SK-N-SH treated with all-trans-retinoic acid at 6 μM for 48 hours (cell line): ENCODE measurements at regions not wholly inside any gene's neighbourhood (a gene's known extent, or its start where the extent isn't known, plus 50 kb on each side); places are given as distances from the start of the nearest gene placed in this dataset.

ENCODE experiments used
- ATAC-seq: fragments of 200-7000 bp; cut with Tn5 transposase; 3 replicates; pipeline ENCODE4 v1.9.1; 2020; ENCODE audit warnings: mild to moderate bottlenecking, moderate library complexity
- ARNTL ChIP-seq: fragments of 450-650 bp; formaldehyde crosslinking; IDR thresholded peaks from 2 replicates; pipeline ENCODE4 v1.5.0; 2020; ENCODE audit warnings: low read depth, mild to moderate bottlenecking, moderate library complexity, borderline replicate concordance
- BACH2 ChIP-seq: fragments of 250-450 bp; sonication (Bioruptor Pico); IDR thresholded peaks from 2 replicates; pipeline ENCODE4 v1.9.0; 2021; ENCODE audit warnings: mild to moderate bottlenecking, borderline replicate concordance
- CSDC2 ChIP-seq: fragments of 250-450 bp; sonication (Bioruptor Pico); IDR thresholded peaks from 2 replicates; pipeline ENCODE4 v1.5.0; 2020; ENCODE audit warnings: mild to moderate bottlenecking, moderate library complexity
- ESRRG ChIP-seq: fragments of 250-450 bp; sonication (Bioruptor Pico); IDR thresholded peaks from 2 replicates; pipeline ENCODE4 v1.6.1; 2021; ENCODE audit warnings: mild to moderate bottlenecking
- GLIS3 ChIP-seq: fragments of 250-450 bp; sonication (Bioruptor Pico); IDR thresholded peaks from 2 replicates; pipeline ENCODE4 v1.5.0; 2020; ENCODE audit warnings: mild to moderate bottlenecking, moderate library complexity
- ISL1 ChIP-seq: fragments of 250-450 bp; sonication (Bioruptor Pico); IDR thresholded peaks from 2 replicates; pipeline ENCODE4 v2.1.2; 2022; ENCODE audit warnings: mild to moderate bottlenecking, moderate library complexity
- OSR1 ChIP-seq: fragments of 250-450 bp; sonication (Bioruptor Pico); IDR thresholded peaks from 2 replicates; pipeline ENCODE4 v1.8.0; 2022; ENCODE audit warnings: moderate library complexity, mild to moderate bottlenecking, inconsistent platforms
- PPARA ChIP-seq: fragments of 250-450 bp; sonication (Bioruptor Pico); IDR thresholded peaks from 2 replicates; pipeline ENCODE4 v1.5.0; 2020; ENCODE audit warnings: mild to moderate bottlenecking, borderline replicate concordance
- RARB ChIP-seq: fragments of 250-450 bp; sonication (Bioruptor Pico); IDR thresholded peaks from 2 replicates; pipeline ENCODE4 v1.8.0; 2021; ENCODE audit warnings: mild to moderate bottlenecking, moderate library complexity
- SNAI2 ChIP-seq: fragments of 250-450 bp; sonication (Bioruptor Pico); IDR thresholded peaks from 2 replicates; pipeline ENCODE4 v1.5.0; 2020; ENCODE audit warnings: mild to moderate bottlenecking, moderate library complexity
- TCF4 ChIP-seq: fragments of 250-450 bp; sonication (Bioruptor Pico); IDR thresholded peaks from 2 replicates; pipeline ENCODE4 v1.8.0; 2021; ENCODE audit warnings: mild to moderate bottlenecking, moderate library complexity, borderline replicate concordance
- TOX ChIP-seq: fragments of 250-450 bp; sonication (Bioruptor Pico); IDR thresholded peaks from 2 replicates; pipeline ENCODE4 v1.8.0; 2021; ENCODE audit warnings: mild to moderate bottlenecking, moderate library complexity, borderline replicate concordance
- ZC3H10 ChIP-seq: fragments of 250-450 bp; sonication (Bioruptor Pico); IDR thresholded peaks from 2 replicates; pipeline ENCODE4 v1.5.1; 2021; ENCODE audit warnings: mild to moderate bottlenecking, moderate library complexity
- ZFP3 ChIP-seq: fragments of 250-450 bp; sonication (Bioruptor Pico); IDR thresholded peaks from 2 replicates; pipeline ENCODE4 v1.5.0; 2020; ENCODE audit warnings: mild to moderate bottlenecking, moderate library complexity
- ZNF565 ChIP-seq: fragments of 450-650 bp; formaldehyde crosslinking; conservative IDR thresholded peaks from 2 replicates; pipeline ENCODE4 v1.5.0; 2020; ENCODE audit warnings: low read depth, mild to moderate bottlenecking, moderate library complexity
- ZNF8 ChIP-seq: fragments of 450-650 bp; formaldehyde crosslinking; IDR thresholded peaks from 2 replicates; pipeline ENCODE4 v1.5.0; 2020; ENCODE audit warnings: mild to moderate bottlenecking, moderate library complexity
- TF ChIP-seq, protein P1 (sequence below): fragments of 250-450 bp; sonication (Bioruptor Pico); IDR thresholded peaks from 2 replicates; pipeline ENCODE4 v1.5.0; 2020; ENCODE audit warnings: mild to moderate bottlenecking, moderate library complexity
- TF ChIP-seq, protein P2 (sequence below): fragments of 250-450 bp; sonication (Bioruptor Pico); IDR thresholded peaks from 2 replicates; pipeline ENCODE4 v1.8.0; 2020; ENCODE audit warnings: mild to moderate bottlenecking, moderate library complexity, borderline replicate concordance
- TF ChIP-seq, protein P3 (sequence below): fragments of 250-450 bp; sonication (Bioruptor Pico); IDR thresholded peaks from 2 replicates; pipeline ENCODE4 v1.5.1; 2021; ENCODE audit warnings: mild to moderate bottlenecking, moderate library complexity

DNA sequence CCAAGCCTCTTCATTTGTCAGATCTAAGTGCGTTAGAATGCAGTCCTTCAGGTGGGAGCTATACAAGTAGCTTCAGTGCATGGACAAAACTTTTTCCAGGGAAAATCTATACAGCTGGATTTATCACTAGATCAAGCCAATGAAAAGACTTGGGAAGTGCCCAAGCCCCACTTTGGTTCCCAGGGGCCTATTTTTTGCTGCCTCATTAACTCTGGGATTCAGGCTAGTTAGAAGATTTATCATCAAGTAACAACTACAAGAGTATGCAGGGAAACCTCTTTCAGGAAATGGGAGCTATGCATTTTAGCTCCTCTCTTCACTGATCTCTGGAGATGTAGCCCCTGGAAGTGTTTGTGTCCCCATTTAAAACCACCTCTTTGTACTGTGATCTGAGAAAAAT, 908.8 kb downstream of the SQOR start:
- ATAC-seq, result no peak
- no peak for TF ChIP-seq RARB
- TF ChIP-seq, all 23 proteins: peak for 0

DNA sequence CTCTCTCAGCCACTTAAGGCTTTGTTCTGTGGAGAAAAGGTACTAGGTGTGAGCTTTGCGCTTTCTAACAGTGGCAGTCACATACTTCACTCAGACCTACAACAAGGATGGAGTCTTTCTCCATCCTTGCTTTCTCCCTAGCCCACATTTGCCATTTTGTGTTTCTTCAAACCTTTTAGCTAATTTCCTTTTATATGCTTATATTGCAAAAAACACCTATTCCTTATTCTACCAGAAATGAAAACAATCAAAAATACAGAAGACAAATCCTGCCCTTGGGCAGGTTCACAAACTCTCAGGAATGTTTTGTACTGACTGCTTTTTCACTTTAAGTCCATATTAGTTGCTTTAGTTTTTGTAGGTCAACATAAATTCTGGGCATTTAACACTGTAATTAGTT, 914.2 kb downstream of the SQOR start:
- TF ChIP-seq TOX (CRISPR knock-in tag), result no peak
- TF ChIP-seq BACH2 (CRISPR knock-in tag), result no peak
- TF ChIP-seq ZNF8 (CRISPR knock-in tag), result no peak
- TF ChIP-seq ISL1 (CRISPR knock-in tag), result no peak
- TF ChIP-seq, protein P1, sequence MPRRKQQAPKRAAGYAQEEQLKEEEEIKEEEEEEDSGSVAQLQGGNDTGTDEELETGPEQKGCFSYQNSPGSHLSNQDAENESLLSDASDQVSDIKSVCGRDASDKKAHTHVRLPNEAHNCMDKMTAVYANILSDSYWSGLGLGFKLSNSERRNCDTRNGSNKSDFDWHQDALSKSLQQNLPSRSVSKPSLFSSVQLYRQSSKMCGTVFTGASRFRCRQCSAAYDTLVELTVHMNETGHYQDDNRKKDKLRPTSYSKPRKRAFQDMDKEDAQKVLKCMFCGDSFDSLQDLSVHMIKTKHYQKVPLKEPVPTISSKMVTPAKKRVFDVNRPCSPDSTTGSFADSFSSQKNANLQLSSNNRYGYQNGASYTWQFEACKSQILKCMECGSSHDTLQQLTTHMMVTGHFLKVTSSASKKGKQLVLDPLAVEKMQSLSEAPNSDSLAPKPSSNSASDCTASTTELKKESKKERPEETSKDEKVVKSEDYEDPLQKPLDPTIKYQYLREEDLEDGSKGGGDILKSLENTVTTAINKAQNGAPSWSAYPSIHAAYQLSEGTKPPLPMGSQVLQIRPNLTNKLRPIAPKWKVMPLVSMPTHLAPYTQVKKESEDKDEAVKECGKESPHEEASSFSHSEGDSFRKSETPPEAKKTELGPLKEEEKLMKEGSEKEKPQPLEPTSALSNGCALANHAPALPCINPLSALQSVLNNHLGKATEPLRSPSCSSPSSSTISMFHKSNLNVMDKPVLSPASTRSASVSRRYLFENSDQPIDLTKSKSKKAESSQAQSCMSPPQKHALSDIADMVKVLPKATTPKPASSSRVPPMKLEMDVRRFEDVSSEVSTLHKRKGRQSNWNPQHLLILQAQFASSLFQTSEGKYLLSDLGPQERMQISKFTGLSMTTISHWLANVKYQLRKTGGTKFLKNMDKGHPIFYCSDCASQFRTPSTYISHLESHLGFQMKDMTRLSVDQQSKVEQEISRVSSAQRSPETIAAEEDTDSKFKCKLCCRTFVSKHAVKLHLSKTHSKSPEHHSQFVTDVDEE, result no peak
- no peak for TF ChIP-seq PPARA (CRISPR knock-in tag)
- no peak for TF ChIP-seq ZNF565
- no peak for TF ChIP-seq RARB
- TF ChIP-seq ZC3H10, result no peak
- no peak for TF ChIP-seq OSR1 (CRISPR knock-in tag)
- no peak for TF ChIP-seq ARNTL (CRISPR knock-in tag)
- no peak for ATAC-seq

DNA sequence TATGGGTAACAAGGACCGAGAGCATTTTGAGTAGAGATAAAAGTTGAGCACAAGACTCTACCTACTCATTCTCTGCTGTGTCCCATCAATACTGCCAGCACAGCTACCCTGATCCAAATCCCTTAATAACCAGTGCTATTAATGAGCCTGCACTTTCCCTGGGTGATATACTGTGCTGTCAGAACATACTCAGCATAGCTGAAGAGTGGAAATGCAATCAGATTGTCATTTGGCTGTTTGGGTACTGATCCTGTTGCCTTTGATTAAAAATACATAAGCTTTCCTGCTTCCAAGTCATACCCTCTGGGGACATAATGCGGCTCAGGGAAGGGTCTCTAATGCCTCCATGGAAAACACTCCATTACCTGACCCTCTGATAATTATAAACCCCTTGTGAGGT, 917.5 kb downstream of the SQOR start:
- TF ChIP-seq BACH2 (CRISPR knock-in tag) (no peak), TOX (CRISPR knock-in tag) (no peak), ESRRG (CRISPR knock-in tag) (no peak), GLIS3 (CRISPR knock-in tag) (no peak), OSR1 (CRISPR knock-in tag) (no peak), PPARA (CRISPR knock-in tag) (no peak)
- TF ChIP-seq, protein P2, sequence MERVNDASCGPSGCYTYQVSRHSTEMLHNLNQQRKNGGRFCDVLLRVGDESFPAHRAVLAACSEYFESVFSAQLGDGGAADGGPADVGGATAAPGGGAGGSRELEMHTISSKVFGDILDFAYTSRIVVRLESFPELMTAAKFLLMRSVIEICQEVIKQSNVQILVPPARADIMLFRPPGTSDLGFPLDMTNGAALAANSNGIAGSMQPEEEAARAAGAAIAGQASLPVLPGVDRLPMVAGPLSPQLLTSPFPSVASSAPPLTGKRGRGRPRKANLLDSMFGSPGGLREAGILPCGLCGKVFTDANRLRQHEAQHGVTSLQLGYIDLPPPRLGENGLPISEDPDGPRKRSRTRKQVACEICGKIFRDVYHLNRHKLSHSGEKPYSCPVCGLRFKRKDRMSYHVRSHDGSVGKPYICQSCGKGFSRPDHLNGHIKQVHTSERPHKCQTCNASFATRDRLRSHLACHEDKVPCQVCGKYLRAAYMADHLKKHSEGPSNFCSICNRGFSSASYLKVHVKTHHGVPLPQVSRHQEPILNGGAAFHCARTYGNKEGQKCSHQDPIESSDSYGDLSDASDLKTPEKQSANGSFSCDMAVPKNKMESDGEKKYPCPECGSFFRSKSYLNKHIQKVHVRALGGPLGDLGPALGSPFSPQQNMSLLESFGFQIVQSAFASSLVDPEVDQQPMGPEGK, result no peak
- TF ChIP-seq, protein P3, sequence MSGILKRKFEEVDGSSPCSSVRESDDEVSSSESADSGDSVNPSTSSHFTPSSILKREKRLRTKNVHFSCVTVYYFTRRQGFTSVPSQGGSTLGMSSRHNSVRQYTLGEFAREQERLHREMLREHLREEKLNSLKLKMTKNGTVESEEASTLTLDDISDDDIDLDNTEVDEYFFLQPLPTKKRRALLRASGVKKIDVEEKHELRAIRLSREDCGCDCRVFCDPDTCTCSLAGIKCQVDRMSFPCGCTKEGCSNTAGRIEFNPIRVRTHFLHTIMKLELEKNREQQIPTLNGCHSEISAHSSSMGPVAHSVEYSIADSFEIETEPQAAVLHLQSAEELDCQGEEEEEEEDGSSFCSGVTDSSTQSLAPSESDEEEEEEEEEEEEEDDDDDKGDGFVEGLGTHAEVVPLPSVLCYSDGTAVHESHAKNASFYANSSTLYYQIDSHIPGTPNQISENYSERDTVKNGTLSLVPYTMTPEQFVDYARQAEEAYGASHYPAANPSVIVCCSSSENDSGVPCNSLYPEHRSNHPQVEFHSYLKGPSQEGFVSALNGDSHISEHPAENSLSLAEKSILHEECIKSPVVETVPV (CRISPR knock-in tag), result no peak
- no peak for ATAC-seq

DNA sequence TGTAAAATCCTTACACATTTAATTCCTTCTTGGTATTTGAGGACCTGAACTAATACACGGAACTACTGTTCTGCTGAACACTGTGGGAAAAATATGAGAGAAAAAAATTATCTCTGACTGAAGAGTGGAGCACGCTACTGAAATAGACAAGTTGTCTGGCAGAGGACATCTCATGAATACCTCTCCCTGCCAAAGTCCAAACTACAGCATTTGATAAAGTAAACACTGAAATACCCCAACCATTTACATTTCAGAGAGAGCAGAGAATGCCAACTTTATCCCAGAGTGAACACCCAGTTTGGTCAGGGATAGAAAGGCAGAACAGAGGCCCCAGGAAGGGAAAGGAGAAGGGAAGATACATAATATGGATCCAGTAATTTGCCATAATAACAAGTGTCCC, 920.7 kb downstream of the SQOR start:
- TF ChIP-seq CSDC2 (CRISPR knock-in tag), result no peak
- TF ChIP-seq TOX (CRISPR knock-in tag), result no peak
- TF ChIP-seq ESRRG (CRISPR knock-in tag), result no peak
- TF ChIP-seq SNAI2 (CRISPR knock-in tag), result no peak
- no peak for TF ChIP-seq ZFP3 (CRISPR knock-in tag)
- TF ChIP-seq, protein P1, result no peak
- TF ChIP-seq TCF4, result no peak
- TF ChIP-seq, protein P2, result no peak
- no peak for TF ChIP-seq GLIS3 (CRISPR knock-in tag)
- no peak for ATAC-seq
